ACHN (cell line): ENCODE measurements at regions not wholly inside any gene's neighbourhood (a gene's known extent, or its start where the extent isn't known, plus 50 kb on each side); places are given as distances from the start of the nearest gene placed in this dataset.
"Not testable (repeated sequence)": the region's sequence is repeated elsewhere in the genome, so short reads cannot be mapped to it uniquely, and the experiment has no call there.

ENCODE experiments used
- DNase-seq: peaks from one replicate; pipeline ENCODE4 v3.0.0-alpha.2; 2015
- in situ Hi-C: cut with HindIII; loops from 2 replicates; pipeline ENCODE4 v1.10.0; 2017; ENCODE audit warnings: low sequenced_read_pairs, low pct_ligation_motif_present, low pct_unique_long_range_greater_than_20kb

DNA sequence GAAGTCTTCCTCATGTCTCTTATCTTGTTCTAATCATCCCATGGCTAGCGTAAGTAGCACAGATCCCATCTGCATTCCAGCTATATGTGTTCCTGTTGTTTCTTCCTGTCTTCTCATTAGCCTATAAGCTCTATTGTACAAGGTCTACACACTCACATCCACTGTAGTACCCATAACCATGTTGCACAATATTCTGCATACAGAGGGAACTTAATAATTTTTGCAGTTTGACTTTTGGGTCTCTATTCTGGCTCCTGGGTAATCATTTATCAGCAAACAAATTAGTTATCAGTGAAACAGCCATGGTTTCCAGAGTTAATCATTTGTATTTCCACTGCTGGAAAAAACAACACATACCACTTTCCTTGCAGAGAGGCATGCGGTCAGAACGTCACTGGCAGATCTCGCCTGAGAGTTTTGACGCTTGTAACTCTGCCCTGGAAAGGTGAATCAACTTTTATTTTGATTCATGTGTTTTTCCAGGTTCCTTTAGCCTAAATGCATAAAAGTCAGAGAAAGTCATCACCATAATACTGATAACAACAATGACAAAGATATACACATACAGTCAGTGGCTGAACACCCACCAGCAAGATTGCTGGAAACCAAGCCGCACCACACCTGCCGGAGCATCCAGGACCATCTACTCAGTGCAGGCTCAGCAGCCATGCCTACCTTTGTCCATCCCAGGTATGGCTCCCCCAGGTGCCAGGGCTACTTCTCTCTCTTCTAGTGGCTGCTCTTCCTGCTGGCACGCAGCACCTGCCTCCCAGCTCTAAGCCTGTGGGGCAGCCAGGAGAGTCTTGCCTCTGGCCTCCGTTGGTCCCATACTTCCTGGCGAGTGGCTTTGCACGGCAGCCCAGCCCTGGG lies 158.2 kb downstream of the QRSL1 start:
- DNase-seq, result peak; percentile 83

DNA sequence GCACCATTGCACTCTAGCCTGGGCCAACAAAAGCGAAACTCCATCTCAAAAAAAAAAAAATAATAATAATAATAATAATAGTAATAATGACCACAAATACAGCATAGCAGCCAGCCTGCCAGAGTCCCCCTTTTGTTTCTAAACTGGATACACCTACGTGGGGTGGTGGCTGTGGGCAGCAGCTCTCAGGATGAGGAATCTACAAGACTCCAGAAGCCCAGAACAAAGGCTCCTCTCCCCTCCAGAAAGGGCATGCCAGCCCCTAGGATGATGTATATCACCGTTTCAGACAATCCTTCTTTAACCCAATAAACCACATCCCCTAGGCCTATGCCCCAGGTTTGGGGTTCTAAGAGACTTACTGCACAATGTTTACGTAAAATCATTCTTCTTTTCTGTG lies 155.9 kb downstream of the QRSL1 start:
- in situ Hi-C loops, result no loop called here
- DNase-seq, result no peak

More for the DNA sequence above, 158.2 kb downstream of the QRSL1 start:
- in situ Hi-C loops, result no loop called here

DNA sequence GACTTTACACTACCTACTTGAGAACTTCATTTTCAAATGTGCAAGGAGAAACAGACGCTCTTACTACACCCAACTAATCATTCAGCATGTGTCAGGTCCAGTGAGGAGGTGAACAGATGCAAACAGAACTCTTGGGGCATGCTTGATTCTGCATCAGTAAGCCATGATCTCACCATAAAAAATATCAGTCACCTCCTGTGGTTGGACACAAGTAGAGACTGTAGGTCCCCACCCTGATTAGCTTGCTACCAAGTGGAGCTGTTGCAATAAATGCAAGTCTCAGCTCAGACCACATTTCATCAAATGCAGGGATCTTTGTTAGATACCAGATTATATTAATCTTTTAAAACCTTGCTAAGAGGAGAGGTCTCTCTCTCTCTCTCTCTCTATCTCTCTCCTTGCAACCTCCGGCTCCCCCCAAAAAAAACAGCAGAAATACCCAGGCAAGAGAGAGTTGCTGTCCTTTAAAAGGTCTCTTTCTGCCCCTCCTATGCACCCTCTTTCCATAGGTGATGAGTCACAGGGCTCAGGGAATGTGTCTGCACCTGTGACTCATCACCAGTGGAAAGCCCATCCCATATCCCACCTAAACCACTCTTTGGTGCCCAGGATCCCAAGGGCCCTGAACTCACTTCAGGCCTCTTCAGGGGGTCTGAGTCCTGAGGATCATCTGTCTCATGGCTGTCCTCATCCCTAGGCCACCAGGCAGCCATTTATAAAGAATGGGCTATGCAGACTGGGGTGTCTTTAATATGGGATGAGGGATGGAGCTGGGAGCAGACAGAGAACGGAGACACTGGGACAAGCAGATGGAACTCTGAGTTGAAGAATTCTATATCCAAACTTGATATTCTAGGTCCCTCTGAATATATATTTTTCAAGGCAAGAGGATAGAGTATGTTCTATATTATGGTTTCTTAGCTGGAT lies 154.5 kb downstream of the QRSL1 start:
- DNase-seq, result peak; percentile 63
- in situ Hi-C loops, result no loop called here

DNA sequence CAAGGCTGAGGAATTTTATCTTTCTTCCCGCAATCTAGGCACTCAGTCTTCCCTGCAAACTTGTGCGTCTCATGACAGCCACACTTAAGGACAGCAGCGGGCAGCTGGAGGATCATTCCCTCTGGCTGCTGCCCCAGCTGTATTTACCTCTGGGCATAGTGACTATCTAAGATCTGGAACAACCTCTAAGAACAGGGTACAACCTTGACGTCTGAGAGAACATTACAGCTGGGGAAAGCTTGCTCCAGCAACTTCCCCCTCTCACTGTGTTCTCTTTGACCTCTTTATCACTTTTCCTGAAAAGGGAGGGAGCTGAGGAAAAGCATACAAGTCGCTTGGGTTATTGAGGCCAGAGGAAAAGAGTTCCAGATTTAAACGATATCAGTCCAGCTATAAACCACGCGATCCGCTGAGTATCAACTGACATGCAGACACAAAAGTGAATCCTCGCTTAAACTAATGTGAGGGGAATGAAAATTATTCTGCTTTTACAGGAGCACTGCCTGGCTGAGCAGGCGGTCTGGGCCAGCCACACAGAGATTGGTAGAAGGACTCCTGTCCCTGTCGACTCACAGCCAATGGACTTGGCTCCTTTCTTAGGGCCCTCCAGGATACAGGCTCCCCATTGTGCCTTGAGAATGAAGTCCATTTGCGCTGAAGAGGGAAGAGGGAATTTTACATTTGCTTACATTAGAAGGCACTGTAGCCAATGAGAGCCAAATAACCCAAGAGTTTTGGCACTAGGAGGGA lies 153.3 kb downstream of the QRSL1 start:
- in situ Hi-C loops, result no loop called here
- no peak for DNase-seq

DNA sequence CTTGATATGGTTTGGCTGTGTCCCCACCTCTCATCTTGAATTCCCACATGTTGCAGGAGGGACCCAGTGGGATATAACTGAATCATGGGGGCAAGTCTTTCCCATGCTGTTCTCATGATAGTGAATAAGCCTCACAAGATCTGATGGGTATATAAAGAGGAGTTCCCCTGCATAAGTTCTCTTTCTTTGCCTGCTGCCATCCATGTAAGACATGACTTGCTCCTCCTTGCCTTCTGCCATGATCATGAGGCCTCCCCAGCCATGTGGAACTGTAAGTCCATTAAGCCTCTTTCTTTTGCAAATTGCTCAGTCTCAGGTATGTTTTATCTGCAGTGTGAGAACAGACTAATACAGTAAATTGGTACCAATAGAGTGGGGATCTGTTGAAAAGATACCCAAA lies 150.2 kb downstream of the QRSL1 start:
- in situ Hi-C loops, DNase-seq: not testable (repeated sequence)

DNA sequence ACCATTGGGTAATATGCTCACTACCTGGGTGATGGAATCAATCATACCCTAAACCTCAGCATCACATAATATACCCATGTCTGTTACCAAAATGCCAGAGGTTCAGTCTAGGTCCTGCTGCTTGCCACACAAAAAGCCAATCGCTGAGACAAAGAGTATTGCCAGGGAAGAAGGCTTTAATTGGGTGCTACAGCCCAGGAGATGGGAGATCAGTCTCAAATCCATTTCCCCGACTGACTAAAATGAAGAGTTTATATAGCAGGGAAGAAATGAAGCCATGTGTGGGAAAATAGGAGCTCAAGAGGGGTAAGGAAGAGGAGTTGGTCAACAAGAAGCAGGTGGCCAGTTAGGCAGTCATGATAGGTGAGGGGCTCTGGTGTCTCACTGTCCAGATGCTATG lies 149.6 kb downstream of the QRSL1 start:
- in situ Hi-C loops, result no loop called here
- no peak for DNase-seq

DNA sequence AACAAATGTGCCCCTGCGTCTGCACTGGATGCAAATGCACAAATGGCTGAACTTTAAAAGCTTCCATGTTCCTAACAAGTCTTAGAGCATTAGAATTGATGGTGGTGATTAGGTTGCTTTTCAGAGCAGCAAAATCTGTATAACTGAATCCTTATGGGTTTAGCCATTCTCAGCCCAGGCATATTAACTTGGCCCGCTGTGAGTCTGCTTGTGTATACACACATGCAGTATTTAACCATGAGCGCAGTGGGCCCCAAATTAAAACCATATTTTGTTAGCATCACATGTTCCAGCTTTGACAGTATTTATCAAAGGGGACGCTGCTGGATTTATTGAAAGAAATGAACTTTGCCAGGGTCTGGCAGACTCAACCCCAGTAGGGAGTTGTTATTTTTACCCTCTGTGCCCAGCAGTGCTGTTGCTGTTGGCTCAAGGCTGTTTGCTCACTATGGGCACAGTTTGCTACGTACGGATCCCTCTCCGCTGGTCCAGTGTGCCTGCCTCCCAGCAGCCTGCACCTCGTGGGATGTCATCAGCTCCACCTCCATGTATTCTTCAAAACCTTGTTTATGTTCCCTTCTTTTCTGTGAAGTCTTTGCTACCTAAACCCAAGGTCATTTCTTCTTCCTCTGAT lies 144.7 kb downstream of the QRSL1 start:
- in situ Hi-C loops, result no loop called here

DNA sequence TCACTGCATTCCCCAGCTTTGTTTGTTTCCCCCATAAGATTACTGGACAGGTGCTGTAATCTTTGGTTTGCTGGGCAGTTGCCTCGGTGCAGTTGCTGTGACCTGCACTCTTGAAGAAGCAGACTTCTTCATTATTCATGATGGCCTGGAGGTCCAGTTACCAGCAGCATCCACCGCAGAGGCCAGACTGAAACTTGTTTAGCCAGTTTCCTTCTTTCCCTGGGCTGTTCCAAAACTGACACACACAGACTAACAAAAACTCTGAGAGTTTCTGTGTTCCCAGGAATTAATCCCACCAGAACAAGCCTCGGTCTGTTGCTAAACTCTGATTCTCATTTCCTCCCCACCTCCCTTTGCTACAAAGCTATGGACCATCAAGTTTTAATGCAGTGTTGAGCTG lies 144.1 kb downstream of the QRSL1 start:
- in situ Hi-C loops, result no loop called here
- no peak for DNase-seq

More for the DNA sequence above, 144.7 kb downstream of the QRSL1 start:
- DNase-seq, result no peak

DNA sequence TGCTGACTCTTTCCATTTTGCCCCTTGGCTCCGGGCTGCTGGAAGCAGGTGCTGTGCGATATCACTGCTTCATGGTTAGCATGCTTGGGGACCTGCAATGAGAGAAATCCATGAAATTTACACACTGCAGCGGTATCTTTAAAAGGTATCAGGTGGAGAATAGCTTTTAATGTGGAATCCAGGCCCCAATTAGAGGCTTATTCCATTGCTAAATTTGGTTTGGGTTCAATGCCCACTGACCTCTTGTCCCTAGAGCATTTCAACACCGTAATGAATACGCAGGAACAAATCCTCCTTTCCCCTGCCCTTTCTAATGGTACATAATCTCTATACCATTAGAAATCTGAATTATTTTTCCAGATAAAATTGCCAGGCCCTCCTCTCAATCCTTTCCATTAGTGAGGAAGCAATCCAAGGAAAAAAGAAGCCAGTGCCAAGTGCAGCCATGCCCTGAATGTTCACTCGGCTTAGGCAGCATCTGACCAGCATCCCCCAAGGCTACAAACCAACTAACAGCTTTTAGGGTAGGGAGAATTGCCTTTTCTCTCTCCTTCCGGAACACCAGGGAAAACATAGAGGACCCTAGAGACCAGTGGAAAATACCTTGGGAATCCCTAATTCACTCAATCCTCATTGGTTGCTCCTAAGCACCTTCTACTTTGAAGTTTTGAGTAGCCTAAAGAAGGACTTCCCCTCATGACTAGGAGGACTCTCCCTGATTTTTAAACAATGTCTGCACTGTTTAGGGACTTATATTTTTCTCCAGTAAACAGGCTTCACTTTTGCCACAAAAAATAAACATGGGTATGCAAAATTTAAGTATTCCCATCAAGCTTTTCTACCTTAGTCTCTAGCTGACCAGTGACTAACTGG lies 143.1 kb downstream of the QRSL1 start:
- DNase-seq, result no peak
- in situ Hi-C loops, result no loop called here

DNA sequence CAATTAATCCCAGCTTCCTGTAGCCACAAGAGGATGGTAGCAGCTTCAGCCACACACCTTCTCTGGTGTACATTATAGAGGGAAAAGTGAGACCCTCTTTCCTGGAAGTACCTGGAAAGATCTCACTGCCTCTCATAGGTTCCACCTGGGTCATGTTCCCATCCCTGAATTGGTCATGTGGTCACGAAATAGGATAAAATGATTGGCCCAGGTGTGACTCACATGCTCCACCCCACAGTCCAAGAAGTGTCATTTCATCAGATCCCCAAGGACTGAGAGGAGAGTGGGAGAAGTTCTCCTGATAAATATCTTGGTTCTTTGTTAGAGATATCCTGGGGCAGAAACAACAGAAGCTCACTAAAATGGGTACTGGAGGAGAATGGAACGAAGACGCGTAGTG lies 142.4 kb downstream of the QRSL1 start:
- DNase-seq, result no peak
- in situ Hi-C loops, result no loop called here

DNA sequence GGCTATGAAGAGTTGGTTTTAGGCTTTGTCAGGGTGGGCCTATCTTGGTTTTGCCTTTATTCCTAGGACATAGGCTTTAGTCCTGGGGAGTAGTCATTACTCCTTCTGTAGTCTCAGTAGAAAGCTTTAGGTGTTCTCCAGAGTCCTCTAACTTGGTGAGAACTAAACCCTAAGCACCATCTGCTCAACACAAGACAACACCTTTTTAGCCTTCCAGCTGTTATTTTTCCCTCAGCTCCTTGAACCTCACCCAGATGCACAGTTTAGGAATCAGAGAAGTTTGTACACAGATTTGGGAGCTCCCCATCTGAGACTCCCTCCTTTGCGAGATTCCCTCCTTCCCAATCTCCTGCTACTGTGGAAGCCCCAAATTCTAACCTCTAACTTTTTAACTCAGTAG lies 141.3 kb downstream of the QRSL1 start:
- no peak for DNase-seq
- in situ Hi-C loops, result no loop called here

DNA sequence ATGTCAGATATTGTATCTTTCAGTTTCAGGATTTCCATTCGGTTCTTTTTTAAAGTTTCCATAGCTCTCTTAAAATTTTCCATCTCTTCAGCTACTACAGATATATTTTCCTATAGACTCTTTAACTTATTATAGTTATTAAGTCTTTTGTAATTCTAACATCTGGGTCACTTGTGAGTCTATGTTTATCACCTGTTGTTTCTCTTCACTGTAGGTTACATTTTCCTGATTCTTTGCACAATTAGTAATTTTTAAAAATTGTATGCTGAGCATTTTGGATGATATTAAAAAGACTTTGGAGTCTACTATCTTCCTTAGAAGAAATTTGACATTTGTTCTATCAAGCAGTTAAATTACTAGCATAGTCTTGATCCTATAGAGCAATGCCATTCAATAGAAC lies 140.7 kb downstream of the QRSL1 start:
- no peak for DNase-seq
- in situ Hi-C loops, result no loop called here

DNA sequence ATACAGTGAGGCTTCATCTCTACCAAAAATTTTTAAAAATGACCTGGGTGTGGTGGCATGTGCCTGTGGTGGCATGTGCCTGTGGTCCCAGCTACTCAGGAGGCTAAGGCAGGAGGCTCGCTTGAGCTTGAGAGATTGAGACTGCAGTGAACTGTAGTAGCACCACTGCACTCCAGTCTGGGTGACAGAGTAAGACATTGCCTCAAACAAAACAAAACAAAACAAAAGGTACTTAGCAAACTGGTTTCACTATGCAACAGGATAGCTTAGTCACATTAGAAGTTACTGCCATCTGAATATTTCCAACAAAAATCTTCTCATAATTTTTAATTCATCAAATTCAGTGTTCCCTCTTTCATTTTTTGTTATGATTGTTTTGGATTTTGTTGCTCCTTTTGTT lies 137.9 kb downstream of the QRSL1 start:
- in situ Hi-C loops, result no loop called here
- DNase-seq, result no peak

DNA sequence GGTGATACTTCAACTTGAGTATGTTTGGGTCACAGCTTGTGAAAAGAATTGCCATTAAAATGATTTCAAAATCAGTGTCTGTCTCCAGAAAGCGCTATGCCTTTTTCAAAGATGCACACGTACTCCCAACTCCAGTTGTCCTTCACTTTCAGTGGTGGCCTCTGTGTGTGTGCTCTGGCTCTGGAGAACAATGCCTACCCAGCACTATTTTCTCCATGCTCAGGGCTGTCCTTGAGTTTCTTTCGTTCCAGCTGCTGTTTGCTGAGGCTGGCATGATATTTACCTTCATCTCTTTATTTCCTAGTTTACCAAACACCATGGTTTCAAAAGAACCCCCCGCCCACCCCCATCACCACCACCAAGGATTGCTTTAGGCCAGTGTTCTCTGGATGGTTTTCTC lies 136.8 kb downstream of the QRSL1 start:
- in situ Hi-C loops, result no loop called here
- DNase-seq, result no peak

DNA sequence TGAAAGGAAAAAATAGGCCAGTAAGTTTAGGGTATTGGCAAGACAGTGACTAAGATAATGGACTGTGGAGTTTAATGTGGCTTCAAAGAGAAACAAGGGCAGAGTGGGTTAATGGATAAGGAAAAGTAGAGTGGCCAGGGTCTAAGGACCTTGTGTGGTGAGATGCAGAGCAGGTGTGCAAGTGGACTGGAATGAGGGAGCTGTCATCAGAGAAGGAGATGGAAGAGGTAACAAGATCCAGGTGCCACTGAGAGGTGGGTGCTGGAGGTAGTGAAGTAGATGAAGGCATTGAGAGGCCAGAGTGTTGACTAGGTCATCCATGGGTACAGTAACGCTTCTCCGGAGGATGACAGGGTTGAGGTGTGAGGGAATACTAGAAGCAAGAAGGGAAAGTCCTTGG lies 136.1 kb downstream of the QRSL1 start:
- in situ Hi-C loops, result no loop called here
- no peak for DNase-seq

DNA sequence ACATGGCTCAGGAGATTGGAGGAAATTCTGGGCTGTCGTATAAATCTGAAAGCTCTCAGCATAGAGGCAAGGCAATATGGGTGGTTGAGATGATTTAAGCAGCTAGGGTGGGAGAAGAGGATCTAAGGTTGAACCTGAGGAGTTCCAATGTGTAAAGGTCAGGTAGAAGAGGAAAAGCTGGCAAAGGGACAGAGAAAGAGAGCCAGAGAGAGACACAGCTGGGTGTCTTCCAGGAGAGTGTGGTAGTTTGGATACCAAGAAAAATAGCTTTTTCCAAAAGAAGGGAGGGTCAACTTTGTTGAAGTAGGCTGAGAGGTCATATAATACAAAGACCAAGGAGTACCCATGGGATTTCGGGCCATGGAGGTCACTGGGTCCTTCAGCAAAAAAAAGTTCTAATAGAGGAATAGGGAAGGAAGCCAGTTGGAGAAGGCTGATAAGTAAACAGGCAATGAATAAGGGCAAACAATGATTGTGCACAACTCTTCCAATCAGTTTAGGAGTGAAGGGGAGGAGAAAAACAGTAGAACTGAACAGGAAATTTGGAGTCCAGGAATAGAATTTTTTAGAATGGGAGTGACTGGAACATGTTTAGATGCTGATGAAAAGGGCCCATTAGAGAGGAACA lies 135.1 kb downstream of the QRSL1 start:
- DNase-seq, result no peak
- in situ Hi-C loops, result no loop called here

DNA sequence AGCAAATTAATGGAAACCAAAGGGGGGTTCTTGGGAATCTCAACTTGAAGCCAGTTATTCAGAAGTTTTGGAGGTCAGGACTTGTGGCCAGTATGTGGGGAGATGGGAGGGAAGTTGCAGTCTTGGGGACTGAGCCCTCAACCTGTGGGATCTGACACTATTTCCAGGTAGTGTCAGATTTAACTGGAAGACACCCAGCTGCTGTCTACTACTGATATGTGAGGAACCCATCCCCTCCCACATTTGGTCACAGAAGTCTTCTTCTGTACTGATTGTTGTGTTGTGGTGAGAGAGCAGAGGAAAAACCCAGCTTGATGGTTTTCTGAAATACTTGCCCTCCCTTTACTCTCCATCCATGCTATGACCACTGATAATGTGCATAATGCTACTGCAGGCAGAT lies 134.0 kb downstream of the QRSL1 start:
- DNase-seq, result no peak
- in situ Hi-C loops, result no loop called here
